SKM-1 treated with dmso at 0.1 percent for 144 hours (cell line): ENCODE measurements at regions not wholly inside any gene's neighbourhood (a gene's known extent, or its start where the extent isn't known, plus 50 kb on each side); places are given as distances from the start of the nearest gene placed in this dataset.
A peak's percentile ranks its signal among the peaks of the same experiment; 100 is the strongest.

Experiments
- DNase-seq: peaks from one replicate; lab custom pipeline; 2025; ENCODE audit not compliant: unreplicated experiment; lab: John Stamatoyannopoulos, UW

- no peak for DNase-seq
Measured at GRCh38 chr13:60282186-60282585, 114.8 kb upstream of the TDRD3 start.

GRCh38 chr13:60282708-60283107 is 114.3 kb upstream of the TDRD3 start:
- DNase-seq = no peak

- no peak for DNase-seq
Measured at GRCh38 chr13:60286707-60287106, 110.3 kb upstream of the TDRD3 start.

GRCh38 chr13:60288569-60288968 is 108.5 kb upstream of the TDRD3 start:
- DNase-seq = no peak

GRCh38 chr13:60303166-60303565 is 93.9 kb upstream of the TDRD3 start:
- DNase-seq = no peak

GRCh38 chr13:60311527-60311926 is 85.5 kb upstream of the TDRD3 start:
- no peak for DNase-seq

GRCh38 chr13:60312851-60313505 is 84.0 kb upstream of the TDRD3 start:
- DNase-seq = no peak

GRCh38 chr13:60318186-60318585 is 78.8 kb upstream of the TDRD3 start:
- no peak for DNase-seq

GRCh38 chr13:60324131-60324530 is 72.9 kb upstream of the TDRD3 start:
- DNase-seq = no peak

- peak; percentile 19 for DNase-seq
Measured at GRCh38 chr13:60326273-60326672, 70.7 kb upstream of the TDRD3 start.

- no peak for DNase-seq
Measured at GRCh38 chr13:60327511-60327910, 69.5 kb upstream of the TDRD3 start.

GRCh38 chr13:60328073-60328472 is 68.9 kb upstream of the TDRD3 start:
- no peak for DNase-seq

- peak; percentile 43 for DNase-seq
Measured at GRCh38 chr13:60329221-60329923, 67.6 kb upstream of the TDRD3 start.

GRCh38 chr13:60331249-60332012 is 65.6 kb upstream of the TDRD3 start:
- no peak for DNase-seq

- DNase-seq = peak; percentile 14
Measured at GRCh38 chr13:60332682-60333081, 64.3 kb upstream of the TDRD3 start.

- DNase-seq = no peak
Measured at GRCh38 chr13:60334310-60334709, 62.7 kb upstream of the TDRD3 start.

GRCh38 chr13:60335531-60335930 is 61.5 kb upstream of the TDRD3 start:
- DNase-seq = peak; percentile 26

GRCh38 chr13:60338754-60339153 is 58.3 kb upstream of the TDRD3 start:
- no peak for DNase-seq

GRCh38 chr13:60343978-60344377 is 53.0 kb upstream of the TDRD3 start:
- DNase-seq = no peak

- no peak for DNase-seq
Measured at GRCh38 chr13:60347174-60347573, 49.8 kb upstream of the TDRD3 start.
